IMR-90 (cell line): ENCODE measurements at regions not wholly inside any gene's neighbourhood (a gene's known extent, or its start where the extent isn't known, plus 50 kb on each side); places are given as distances from the start of the nearest gene placed in this dataset.

Experiments
- BHLHE40 ChIP-seq: fragments of 150-350 bp; IDR thresholded peaks from 2 replicates; pipeline ENCODE4 v1.6.1; 2016; ENCODE audit warnings: mild to moderate bottlenecking, low read depth, low read length
- CEBPB ChIP-seq: IDR thresholded peaks from 2 replicates; pipeline ENCODE4 v1.6.1; 2012; ENCODE audit warnings: low read depth, low read length, improper control_type of control experiment
- CTCF ChIP-seq: conservative IDR thresholded peaks from 2 replicates; pipeline ENCODE4 v1.5.1; 2012; ENCODE audit warnings: mild to moderate bottlenecking, low read depth, low read length, improper control_type of control experiment
- ELK1 ChIP-seq: fragments of 150-350 bp; IDR thresholded peaks from 2 replicates; pipeline ENCODE4 v1.6.1; 2016; ENCODE audit warnings: low read depth, mild to moderate bottlenecking, low read length, moderate library complexity, borderline replicate concordance
- MAZ ChIP-seq: IDR thresholded peaks from 2 replicates; pipeline ENCODE4 v1.6.1; 2012; ENCODE audit warnings: low read depth, mild to moderate bottlenecking, low read length, improper control_type of control experiment, moderate library complexity, borderline replicate concordance
- MXI1 ChIP-seq: IDR thresholded peaks from 2 replicates; pipeline ENCODE4 v1.6.1; 2012; ENCODE audit warnings: low read depth, mild to moderate bottlenecking, low read length, moderate library complexity, borderline replicate concordance
- NFE2L2 ChIP-seq: fragments of 150-350 bp; IDR thresholded peaks from 2 replicates; pipeline ENCODE4 v1.6.1; 2016; ENCODE audit warnings: low read depth, mild to moderate bottlenecking, low read length
- POLR2A ChIP-seq: IDR thresholded peaks from 2 replicates; pipeline ENCODE4 v1.6.1; 2012; ENCODE audit warnings: mild to moderate bottlenecking, low read depth, low read length
- RAD21 ChIP-seq: IDR thresholded peaks from 2 replicates; pipeline ENCODE4 v1.6.1; 2012; ENCODE audit warnings: low read length, improper control_type of control experiment
- RCOR1 ChIP-seq: IDR thresholded peaks from 2 replicates; pipeline ENCODE4 v1.6.1; 2012; ENCODE audit warnings: mild to moderate bottlenecking, low read length, improper control_type of control experiment; ENCODE audit not compliant: insufficient replicate concordance
- USF2 ChIP-seq: fragments of 150-350 bp; IDR thresholded peaks from 2 replicates; pipeline ENCODE4 v1.6.1; 2017; ENCODE audit warnings: mild to moderate bottlenecking, antibody characterized with exemption, low read length, low read depth

- no peak for TF ChIP-seq CTCF
- TF ChIP-seq POLR2A: no peak
- TF ChIP-seq RCOR1: no peak
- TF ChIP-seq USF2: no peak
- TF ChIP-seq BHLHE40: no peak
- TF ChIP-seq MAZ: no peak
- TF ChIP-seq NFE2L2: no peak
- no peak for TF ChIP-seq ELK1
- TF ChIP-seq RAD21: no peak
- no peak for TF ChIP-seq MXI1
- TF ChIP-seq CEBPB: no peak
Observed at GRCh38 chr11:121932646-121933185, 183.3 kb downstream of the BLID start.
